PC-9 (cell line): ENCODE measurements at regions not wholly inside any gene's neighbourhood (a gene's known extent, or its start where the extent isn't known, plus 50 kb on each side); places are given as distances from the start of the nearest gene placed in this dataset.

Experiments
- EZH2 ChIP-seq: fragments of 200-600 bp; sonication (generic); IDR thresholded peaks from 2 replicates; pipeline ENCODE4 v1.8.0; 2017; ENCODE audit warnings: antibody characterized with exemption, low read depth
- TF ChIP-seq, protein P1 (sequence below): fragments of 200-600 bp; sonication (generic); conservative IDR thresholded peaks from 2 replicates; pipeline ENCODE4 v1.6.1; 2017; ENCODE audit warnings: mixed run types, antibody characterized with exemption, mild to moderate bottlenecking, moderate library complexity

DNA sequence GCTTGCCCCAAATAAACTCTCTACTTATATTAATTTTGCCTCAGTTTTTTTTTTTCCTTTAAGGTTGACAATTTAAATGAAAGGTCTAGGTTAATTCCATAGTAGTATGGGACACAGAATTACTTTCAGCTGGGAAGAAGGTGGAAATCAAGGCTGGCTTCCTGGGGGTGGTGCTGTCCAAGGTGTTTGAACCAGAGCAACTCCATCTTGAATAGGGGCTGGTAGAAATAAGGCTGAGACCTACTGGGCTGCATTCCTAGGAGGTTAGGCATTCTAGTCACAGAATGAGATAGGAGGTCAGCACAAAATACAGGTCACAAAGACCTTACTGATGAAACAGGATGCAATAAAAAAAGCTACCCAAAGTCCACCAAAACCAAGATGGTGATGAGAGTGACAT lies 1190.8 kb upstream of the AUTS2 start:
- no peak for TF ChIP-seq EZH2
- TF ChIP-seq, protein P1, sequence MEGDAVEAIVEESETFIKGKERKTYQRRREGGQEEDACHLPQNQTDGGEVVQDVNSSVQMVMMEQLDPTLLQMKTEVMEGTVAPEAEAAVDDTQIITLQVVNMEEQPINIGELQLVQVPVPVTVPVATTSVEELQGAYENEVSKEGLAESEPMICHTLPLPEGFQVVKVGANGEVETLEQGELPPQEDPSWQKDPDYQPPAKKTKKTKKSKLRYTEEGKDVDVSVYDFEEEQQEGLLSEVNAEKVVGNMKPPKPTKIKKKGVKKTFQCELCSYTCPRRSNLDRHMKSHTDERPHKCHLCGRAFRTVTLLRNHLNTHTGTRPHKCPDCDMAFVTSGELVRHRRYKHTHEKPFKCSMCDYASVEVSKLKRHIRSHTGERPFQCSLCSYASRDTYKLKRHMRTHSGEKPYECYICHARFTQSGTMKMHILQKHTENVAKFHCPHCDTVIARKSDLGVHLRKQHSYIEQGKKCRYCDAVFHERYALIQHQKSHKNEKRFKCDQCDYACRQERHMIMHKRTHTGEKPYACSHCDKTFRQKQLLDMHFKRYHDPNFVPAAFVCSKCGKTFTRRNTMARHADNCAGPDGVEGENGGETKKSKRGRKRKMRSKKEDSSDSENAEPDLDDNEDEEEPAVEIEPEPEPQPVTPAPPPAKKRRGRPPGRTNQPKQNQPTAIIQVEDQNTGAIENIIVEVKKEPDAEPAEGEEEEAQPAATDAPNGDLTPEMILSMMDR, result no peak
